ENCODE measurements at regions not wholly inside any gene's neighbourhood (a gene's known extent, or its start where the extent isn't known, plus 50 kb on each side); places are given as distances from the start of the nearest gene placed in this dataset.

- intact Hi-C loops (cut with DNase I, micrococcal nuclease) = no loop called here
- CTCF ChIA-PET = interaction anchor here (1.5 kb wide), 1 partner anchor 19 kb away, joined by 3 read pairs; no protein-coding TSS in a partner anchor
- no peak for ATAC-seq (ENCODE audit: poor library complexity)
- H3K9me3 ChIP-seq (ENCODE audit: control insufficient read depth in 1 of 2, insufficient read depth in 1 of 2, low read length in 2 of 2) = no peaks in the 10 kb centered on the region
- no peak overlapping the region for H3K4me3 ChIP-seq (ENCODE audit: low read length)
- no peak for TF ChIP-seq CTCF (IDR thresholded peaks at IDR 0.05)
- Mint-ChIP-seq H3K4me3 (no peak overlapping the region), H3K27ac (no peak overlapping the region), H3K9me3 (no peaks in the 10 kb centered on the region), H3K4me1 (ENCODE audit: low read depth) (no peaks in the 10 kb centered on the region), H3K27me3 (peaks cover 4% of the 10 kb centered on the region), H3K36me3 (ENCODE audit: low read depth) (no peaks in the 10 kb centered on the region)
- H3K36me3 ChIP-seq (ENCODE audit: insufficient read depth, low read length) = no peaks in the 10 kb centered on the region
- H3K27me3 ChIP-seq (ENCODE audit: control insufficient read depth in 1 of 2, insufficient read depth in 2 of 2, low read length in 2 of 2) = no peaks in the 10 kb centered on the region
- no peak overlapping the region for H3K27ac ChIP-seq (ENCODE audit: low read depth in 1 of 2, low read length in 2 of 2)
- POLR2A ChIA-PET = no interaction called here
- H3K4me1 ChIP-seq (ENCODE audit: insufficient read depth, low read length) = no peaks in the 10 kb centered on the region
- DNase-seq = no peak
Observed at GRCh38 chr6:128632131-128632530, 111.7 kb upstream of the PTPRK start.

- CTCF ChIA-PET = no interaction called here
- Histone ChIP-seq H3K9me3 (ENCODE audit: control insufficient read depth in 1 of 2, insufficient read depth in 1 of 2, low read length in 2 of 2) (no peaks in the 10 kb centered on the region), H3K27me3 (ENCODE audit: control insufficient read depth in 1 of 2, insufficient read depth in 2 of 2, low read length in 2 of 2) (no peaks in the 10 kb centered on the region), H3K4me1 (ENCODE audit: insufficient read depth, low read length) (no peaks in the 10 kb centered on the region), H3K36me3 (ENCODE audit: insufficient read depth, low read length) (no peaks in the 10 kb centered on the region), H3K4me3 (ENCODE audit: low read length) (no peak overlapping the region), H3K27ac (ENCODE audit: low read depth in 1 of 2, low read length in 2 of 2) (no peak overlapping the region)
- ATAC-seq (ENCODE audit: poor library complexity) (no peak), DNase-seq (no peak)
- H3K9me3 Mint-ChIP-seq = no peaks in the 10 kb centered on the region
- TF ChIP-seq CTCF (IDR thresholded peaks at IDR 0.05) = no peak
- peaks cover 4% of the 10 kb centered on the region for H3K27me3 Mint-ChIP-seq
- no peaks in the 10 kb centered on the region for H3K36me3 Mint-ChIP-seq (ENCODE audit: low read depth)
- H3K4me3 Mint-ChIP-seq = no peak overlapping the region
- no peak overlapping the region for H3K27ac Mint-ChIP-seq
- intact Hi-C loops (cut with DNase I, micrococcal nuclease) = no loop called here
- H3K4me1 Mint-ChIP-seq (ENCODE audit: low read depth) = peaks cover 7% of the 10 kb centered on the region
- POLR2A ChIA-PET = no interaction called here
Observed at GRCh38 chr6:128631031-128631430, 110.6 kb upstream of the PTPRK start.

- Mint-ChIP-seq H3K4me1 (ENCODE audit: low read depth) (peaks cover 10% of the 10 kb centered on the region), H3K36me3 (ENCODE audit: low read depth) (no peaks in the 10 kb centered on the region), H3K9me3 (no peaks in the 10 kb centered on the region), H3K27ac (no peak overlapping the region), H3K27me3 (no peaks in the 10 kb centered on the region), H3K4me3 (no peak overlapping the region)
- no peaks in the 10 kb centered on the region for H3K36me3 ChIP-seq (ENCODE audit: insufficient read depth, low read length)
- CTCF ChIA-PET = no interaction called here
- no peaks in the 10 kb centered on the region for H3K9me3 ChIP-seq (ENCODE audit: control insufficient read depth in 1 of 2, insufficient read depth in 1 of 2, low read length in 2 of 2)
- no peak overlapping the region for H3K27ac ChIP-seq (ENCODE audit: low read depth in 1 of 2, low read length in 2 of 2)
- POLR2A ChIA-PET = no interaction called here
- intact Hi-C loops (cut with DNase I, micrococcal nuclease) = no loop called here
- no peak overlapping the region for H3K4me3 ChIP-seq (ENCODE audit: low read length)
- ATAC-seq (ENCODE audit: poor library complexity) (no peak), DNase-seq (no peak)
- H3K4me1 ChIP-seq (ENCODE audit: insufficient read depth, low read length) = no peaks in the 10 kb centered on the region
- H3K27me3 ChIP-seq (ENCODE audit: control insufficient read depth in 1 of 2, insufficient read depth in 2 of 2, low read length in 2 of 2) = no peaks in the 10 kb centered on the region
- no peak for TF ChIP-seq CTCF (IDR thresholded peaks at IDR 0.05)
Observed at GRCh38 chr6:128630213-128630612, 109.8 kb upstream of the PTPRK start.

Measured in CD4-positive, alpha-beta T cell (primary cell).